OCI-LY7 (cell line): ENCODE measurements at regions not wholly inside any gene's neighbourhood (a gene's known extent, or its start where the extent isn't known, plus 50 kb on each side); places are given as distances from the start of the nearest gene placed in this dataset.
A peak's percentile ranks its signal among the peaks of the same experiment; 100 is the strongest.

ENCODE experiments used
- BruUV-seq: library from RNA; stranded (reverse); fragments of 400-500 nt; replicated peaks from 2 replicates; lab custom pipeline; 2021; lab: Mats Ljungman, UMichigan
- CTCF ChIA-PET: fragments of 300-600 bp; sonication (Branson Sonifier 250); formaldehyde crosslinking; loops from one replicate; lab custom pipeline; 2022; ENCODE audit warnings: antibody characterized with exemption; ENCODE audit not compliant: unreplicated experiment; lab: Charles Lee
- POLR2A ChIA-PET: fragments of 300-600 bp; sonication (Branson Sonifier 250); formaldehyde crosslinking; loops from one replicate; lab custom pipeline; 2022; ENCODE audit warnings: antibody characterized with exemption; lab: Charles Lee
- DNase-seq: peaks from one replicate; pipeline ENCODE4 v3.0.0-alpha.2; 2015; ENCODE audit warnings: low spot score
- H2AFZ ChIP-seq: fragments of 200-600 bp; sonication (generic), shearing (Covaris generic); 2 replicates; pipeline ENCODE4 v1.6.1; 2014; ENCODE audit warnings: mild to moderate bottlenecking, antibody characterized with exemption, low read length, moderate library complexity
- H3K27ac ChIP-seq: fragments of 200-600 bp; sonication (generic); 2 replicates; pipeline ENCODE4 v1.5.1; 2014; ENCODE audit warnings: mixed run types, low read depth, mild to moderate bottlenecking, moderate library complexity, low read length, inconsistent platforms; ENCODE audit not compliant: poor library complexity, severe bottlenecking
- H3K36me3 ChIP-seq: fragments of 200-600 bp; sonication (generic); 2 replicates; pipeline ENCODE4 v1.6.1; 2014; ENCODE audit warnings: mild to moderate bottlenecking, antibody characterized with exemption, low read length, moderate library complexity, mixed read lengths; ENCODE audit not compliant: insufficient read depth
- H3K4me1 ChIP-seq: fragments of 200-600 bp; sonication (generic); 2 replicates; pipeline ENCODE4 v1.5.1; 2014; ENCODE audit warnings: mild to moderate bottlenecking, low read length; ENCODE audit not compliant: insufficient read depth, poor library complexity, severe bottlenecking
- H3K4me2 ChIP-seq: fragments of 200-600 bp; sonication (generic); 2 replicates; pipeline ENCODE4 v1.6.1; 2014; ENCODE audit warnings: mild to moderate bottlenecking, low read length
- H3K4me3 ChIP-seq: fragments of 200-600 bp; sonication (generic); 2 replicates; pipeline ENCODE4 v1.5.1; 2014; ENCODE audit warnings: mild to moderate bottlenecking, low read depth, low read length; ENCODE audit not compliant: poor library complexity, severe bottlenecking
- H3K79me2 ChIP-seq: fragments of 200-600 bp; sonication (generic); 2 replicates; pipeline ENCODE4 v1.6.1; 2016; ENCODE audit warnings: low read depth, mild to moderate bottlenecking, low read length, moderate library complexity, mixed read lengths; ENCODE audit not compliant: insufficient read depth
- H3K9me2 ChIP-seq: fragments of 200-600 bp; sonication (generic); 2 replicates; pipeline ENCODE4 v1.6.1; 2016; ENCODE audit warnings: mild to moderate bottlenecking, low read length, mixed read lengths; ENCODE audit not compliant: insufficient read depth
- H3K9me3 ChIP-seq: fragments of 200-600 bp; sonication (generic); 2 replicates; pipeline ENCODE4 v1.6.1; 2014; ENCODE audit warnings: mild to moderate bottlenecking, mixed run types, low read length, mixed read lengths
- H4K20me1 ChIP-seq: fragments of 200-600 bp; sonication (generic); 2 replicates; pipeline ENCODE4 v1.6.1; 2014; ENCODE audit warnings: mild to moderate bottlenecking, antibody characterized with exemption, low read length, moderate library complexity, mixed read lengths; ENCODE audit not compliant: insufficient read depth
- CTCF ChIP-seq: fragments of 200-600 bp; sonication (generic); conservative IDR thresholded peaks from 2 replicates; pipeline ENCODE4 v1.5.1; 2014; ENCODE audit warnings: mild to moderate bottlenecking, antibody characterized with exemption, low read length, moderate library complexity, mixed read lengths
- EZH2phosphoT487 ChIP-seq: fragments of 200-600 bp; sonication (generic); IDR thresholded peaks from 2 replicates; pipeline ENCODE4 v1.6.1; 2018; ENCODE audit warnings: low read depth, borderline replicate concordance, mild to moderate bottlenecking, mixed run types, antibody characterized with exemption, low read length, moderate library complexity, mixed read lengths
- intact Hi-C: fragments of 100-400 bp; cut with micrococcal nuclease; formaldehyde crosslinking; loops from one replicate; pipeline ENCODE4 v1.10.0; 2022; ENCODE audit not compliant: unreplicated experiment

DNA sequence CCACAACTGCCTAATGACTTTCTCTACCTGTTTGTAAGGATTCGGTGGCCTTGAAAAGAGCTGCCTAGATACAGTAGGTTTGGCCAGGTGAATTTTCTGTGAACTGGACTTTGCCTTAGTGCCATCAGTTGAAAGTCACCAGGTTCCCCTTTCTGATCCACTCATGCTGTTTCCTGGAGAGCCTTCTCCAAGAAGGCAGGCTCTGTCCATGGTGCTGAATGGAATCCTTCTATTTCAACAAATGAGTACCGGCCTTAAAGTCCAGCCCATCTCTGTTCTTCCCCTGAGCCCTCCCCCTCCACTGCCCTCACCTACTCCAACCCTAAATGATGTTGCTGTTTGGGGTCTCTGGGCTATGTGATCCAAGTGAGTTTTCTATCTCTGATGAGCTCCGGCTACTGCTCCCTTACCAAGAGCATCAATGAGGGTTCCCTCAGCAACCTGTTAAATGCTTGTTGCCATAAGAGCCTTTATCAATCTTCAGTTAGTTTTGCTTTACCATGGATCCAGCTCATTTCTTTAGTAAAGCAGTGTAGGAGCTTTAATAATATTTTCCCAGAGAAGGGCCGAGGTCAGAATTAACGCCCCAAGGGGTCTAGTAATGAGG, 500.4 kb downstream of the PTPRU start:
- TF ChIP-seq CTCF, result no peak
- DNase-seq, result peak; percentile 46
- H3K9me3 ChIP-seq, result no peaks in the 10 kb centered on the region
- no TSS peak for BruUV-seq
- no peaks in the 10 kb centered on the region for H3K9me2 ChIP-seq
- POLR2A ChIA-PET, result no interaction called here
- no peaks in the 10 kb centered on the region for H4K20me1 ChIP-seq
- no peak overlapping the region for H2AFZ ChIP-seq
- CTCF ChIA-PET, result no interaction called here
- H3K4me3 ChIP-seq, result no peak overlapping the region
- no peaks in the 10 kb centered on the region for H3K36me3 ChIP-seq
- no peak overlapping the region for H3K27ac ChIP-seq
- H3K4me2 ChIP-seq, result no peak overlapping the region
- H3K79me2 ChIP-seq, result no peaks in the 10 kb centered on the region
- intact Hi-C loops, result no loop called here
- no peaks in the 10 kb centered on the region for H3K4me1 ChIP-seq

DNA sequence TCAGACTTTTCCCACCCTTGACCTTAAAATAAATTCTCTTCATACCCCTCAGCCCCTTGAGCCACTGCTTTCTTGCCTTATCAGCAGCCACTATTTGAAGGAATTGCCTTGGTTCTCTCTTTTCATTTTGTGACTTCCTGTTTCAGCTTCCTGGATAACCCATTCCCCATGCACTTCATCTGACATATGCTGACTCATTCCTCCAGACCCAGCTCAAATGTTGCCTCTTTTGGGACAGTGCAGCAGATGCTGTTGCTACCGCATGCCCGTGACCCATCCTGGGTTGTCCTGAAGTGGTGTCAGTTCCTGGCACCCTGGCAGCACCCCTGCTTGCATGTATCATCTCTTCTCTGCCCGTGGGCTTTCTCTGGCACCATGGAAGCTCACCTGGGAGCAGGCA, 496.1 kb downstream of the PTPRU start:
- Histone ChIP-seq H4K20me1 (no peaks in the 10 kb centered on the region), H3K9me3 (no peaks in the 10 kb centered on the region), H3K4me1 (no peaks in the 10 kb centered on the region), H2AFZ (no peak overlapping the region), H3K79me2 (no peaks in the 10 kb centered on the region), H3K27ac (no peak overlapping the region), H3K36me3 (no peaks in the 10 kb centered on the region), H3K4me3 (no peak overlapping the region), H3K4me2 (no peak overlapping the region), H3K9me2 (no peaks in the 10 kb centered on the region)
- CTCF ChIA-PET, result no interaction called here
- intact Hi-C loops, result no loop called here
- DNase-seq, result no peak
- no TSS peak for BruUV-seq
- no peak for TF ChIP-seq EZH2phosphoT487
- POLR2A ChIA-PET, result no interaction called here

GRCh38 chr1:29730623-29731022, 494.3 kb downstream of the PTPRU start:
- Histone ChIP-seq H4K20me1 (no peaks in the 10 kb centered on the region), H3K79me2 (no peaks in the 10 kb centered on the region), H3K36me3 (no peaks in the 10 kb centered on the region), H3K4me2 (no peak overlapping the region), H3K9me3 (no peaks in the 10 kb centered on the region), H3K4me1 (no peaks in the 10 kb centered on the region), H3K27ac (no peak overlapping the region), H3K9me2 (no peaks in the 10 kb centered on the region), H3K4me3 (no peak overlapping the region), H2AFZ (no peak overlapping the region)
- ChIA-PET CTCF (interaction anchor here (0.6 kb wide), 1 partner anchor 106 kb away, joined by 8 read pairs; no protein-coding TSS in a partner anchor), POLR2A (no interaction called here)
- no TSS peak for BruUV-seq
- intact Hi-C loops, result no loop called here
- DNase-seq, result no peak
- TF ChIP-seq CTCF, result no peak
- TF ChIP-seq EZH2phosphoT487, result no peak
